GM12874 (cell line): ENCODE measurements at regions not wholly inside any gene's neighbourhood (a gene's known extent, or its start where the extent isn't known, plus 50 kb on each side); places are given as distances from the start of the nearest gene placed in this dataset.

Source experiments
- CTCF ChIP-seq: IDR thresholded peaks from 2 replicates; pipeline ENCODE4 v1.5.1; 2011; ENCODE audit warnings: low read depth, mild to moderate bottlenecking, control low read depth, low read length, moderate library complexity; ENCODE audit not compliant: insufficient read depth

- TF ChIP-seq CTCF = no peak
These were observed 997.0 kb upstream of the ACVR2A start for GRCh38 chr2:146847846-146848245.

DNA sequence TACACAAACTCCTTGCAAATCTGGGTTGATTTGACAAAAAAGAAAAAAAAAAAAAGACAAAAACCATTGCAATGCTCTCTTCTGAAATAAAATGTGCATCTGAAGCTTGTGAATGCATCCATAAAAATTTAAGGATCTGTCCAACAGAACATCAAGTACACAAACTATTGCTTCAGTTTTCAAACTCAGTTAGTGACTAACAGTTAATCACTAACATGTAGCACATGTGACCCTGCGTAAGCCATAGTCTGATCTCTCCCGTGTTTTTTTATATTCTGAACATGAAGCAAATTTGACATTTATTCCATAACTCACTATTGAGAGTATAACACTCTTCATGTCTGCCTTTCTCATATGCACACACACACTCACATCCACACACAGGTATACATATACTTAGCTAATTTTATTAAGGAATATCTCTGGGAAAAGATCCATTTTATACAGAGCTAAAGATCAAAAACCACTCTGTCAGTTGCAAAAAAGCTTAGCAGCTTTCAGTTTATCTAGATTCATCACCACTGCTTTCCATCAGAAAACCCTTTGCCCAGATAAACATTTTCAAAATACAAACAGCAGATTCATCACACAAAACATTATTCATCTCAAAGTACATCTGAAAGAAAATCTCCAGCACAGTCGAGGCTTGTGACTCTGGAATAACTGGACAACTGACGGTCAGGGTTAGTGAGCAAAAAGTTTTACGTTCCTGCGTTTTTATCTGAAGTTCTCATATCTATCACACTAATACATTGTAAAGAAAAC is 1000.4 kb upstream of the ACVR2A start:
- TF ChIP-seq CTCF = no peak

- no peak for TF ChIP-seq CTCF
These were observed 1007.0 kb upstream of the ACVR2A start for GRCh38 chr2:146837857-146838256.

- TF ChIP-seq CTCF = no peak
These were observed 1018.4 kb upstream of the ACVR2A start for GRCh38 chr2:146826388-146826787.

DNA sequence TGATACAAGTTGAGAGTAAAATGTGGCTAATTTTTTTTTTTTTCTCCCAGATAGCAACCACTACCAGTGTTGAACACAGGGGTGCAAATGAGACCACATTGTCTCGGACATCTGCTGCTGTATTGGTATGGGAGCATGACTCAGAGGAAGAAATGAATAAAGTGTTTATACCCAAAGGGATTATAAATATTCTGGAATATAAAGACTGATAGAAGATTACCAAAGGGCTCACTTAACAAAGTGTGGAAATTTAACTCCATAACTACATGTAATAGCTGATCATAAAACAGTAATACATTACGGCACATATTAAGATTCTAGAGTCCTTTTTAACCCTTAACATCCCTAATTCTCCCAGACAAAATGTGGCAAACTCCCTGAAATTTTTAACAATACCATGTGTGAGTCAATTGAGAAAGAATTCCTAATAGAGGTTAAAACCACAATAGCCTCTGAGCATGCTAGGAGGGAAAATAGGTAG is 1023.0 kb upstream of the ACVR2A start:
- TF ChIP-seq CTCF = no peak

- TF ChIP-seq CTCF = no peak
These were observed 1024.2 kb upstream of the ACVR2A start for GRCh38 chr2:146820672-146821071.

- TF ChIP-seq CTCF = no peak
These were observed 1026.7 kb upstream of the ACVR2A start for GRCh38 chr2:146818122-146818521.
